ENCODE measurements at regions not wholly inside any gene's neighbourhood (a gene's known extent, or its start where the extent isn't known, plus 50 kb on each side); places are given as distances from the start of the nearest gene placed in this dataset.

- peaks cover 0 to 3% of the 10 kb centered on the region in 2 donors for H3K9me3 ChIP-seq (ENCODE audit: control insufficient read depth in 1 of 2, low read length in 2 of 2)
- H3K27me3 ChIP-seq (ENCODE audit: low read depth, low read length): no peaks in the 10 kb centered on the region
- no peaks in the 10 kb centered on the region for H3K36me3 ChIP-seq (ENCODE audit: control insufficient read depth in 1 of 2, insufficient read depth in 2 of 2, low read length in 2 of 2)
- H3K4me1 ChIP-seq (ENCODE audit: control insufficient read depth in 1 of 2, insufficient read depth in 2 of 2, low read length in 2 of 2): no peaks in the 10 kb centered on the region
- H3K27ac ChIP-seq (ENCODE audit: low read length): no peak overlapping the region
- no peak overlapping the region for H3K4me3 ChIP-seq (ENCODE audit: low read depth in 1 of 2, low read length in 2 of 2)
These were observed 396.1 kb upstream of the MPDZ start for GRCh38 chr9:13675638-13676000.

- no peak overlapping the region for H3K4me3 ChIP-seq (ENCODE audit: low read depth in 1 of 2, low read length in 2 of 2)
- H3K9me3 ChIP-seq (ENCODE audit: control insufficient read depth in 1 of 2, low read length in 2 of 2): no peaks in the 10 kb centered on the region
These were observed 395.6 kb upstream of the MPDZ start for GRCh38 chr9:13674926-13675637.

GRCh38 chr9:13673348-13673747 lies 393.9 kb upstream of the MPDZ start:
- Histone ChIP-seq H3K4me1 (ENCODE audit: control insufficient read depth in 1 of 2, insufficient read depth in 2 of 2, low read length in 2 of 2) (no peaks in the 10 kb centered on the region), H3K27ac (ENCODE audit: low read length) (no peak overlapping the region), H3K36me3 (ENCODE audit: control insufficient read depth in 1 of 2, insufficient read depth in 2 of 2, low read length in 2 of 2) (no peaks in the 10 kb centered on the region), H3K27me3 (ENCODE audit: low read depth, low read length) (no peaks in the 10 kb centered on the region), H3K4me3 (ENCODE audit: low read depth in 1 of 2, low read length in 2 of 2) (no peak overlapping the region), H3K9me3 (ENCODE audit: control insufficient read depth in 1 of 2, low read length in 2 of 2) (peaks cover 1 to 6% of the 10 kb centered on the region in 2 donors)

More at GRCh38 chr9:13674926-13675637, 395.6 kb upstream of the MPDZ start:
- Histone ChIP-seq H3K27ac (ENCODE audit: low read length) (no peak overlapping the region), H3K4me1 (ENCODE audit: control insufficient read depth in 1 of 2, insufficient read depth in 2 of 2, low read length in 2 of 2) (no peaks in the 10 kb centered on the region), H3K27me3 (ENCODE audit: low read depth, low read length) (no peaks in the 10 kb centered on the region), H3K36me3 (ENCODE audit: control insufficient read depth in 1 of 2, insufficient read depth in 2 of 2, low read length in 2 of 2) (no peaks in the 10 kb centered on the region)

GRCh38 chr9:13665418-13666066 lies 386.1 kb upstream of the MPDZ start:
- Histone ChIP-seq H3K4me3 (ENCODE audit: low read depth in 1 of 2, low read length in 2 of 2) (no peak overlapping the region), H3K27ac (ENCODE audit: low read length) (no peak overlapping the region), H3K9me3 (ENCODE audit: control insufficient read depth in 1 of 2, low read length in 2 of 2) (peaks cover 3 to 6% of the 10 kb centered on the region in 2 donors), H3K27me3 (ENCODE audit: low read depth, low read length) (no peaks in the 10 kb centered on the region), H3K4me1 (ENCODE audit: control insufficient read depth in 1 of 2, insufficient read depth in 2 of 2, low read length in 2 of 2) (no peaks in the 10 kb centered on the region), H3K36me3 (ENCODE audit: control insufficient read depth in 1 of 2, insufficient read depth in 2 of 2, low read length in 2 of 2) (no peaks in the 10 kb centered on the region)

GRCh38 chr9:13661014-13661413 lies 381.5 kb upstream of the MPDZ start:
- Histone ChIP-seq H3K4me1 (ENCODE audit: control insufficient read depth in 1 of 2, insufficient read depth in 2 of 2, low read length in 2 of 2) (no peaks in the 10 kb centered on the region), H3K36me3 (ENCODE audit: control insufficient read depth in 1 of 2, insufficient read depth in 2 of 2, low read length in 2 of 2) (no peaks in the 10 kb centered on the region), H3K27me3 (ENCODE audit: low read depth, low read length) (no peaks in the 10 kb centered on the region), H3K27ac (ENCODE audit: low read length) (no peak overlapping the region), H3K4me3 (ENCODE audit: low read depth in 1 of 2, low read length in 2 of 2) (no peak overlapping the region), H3K9me3 (ENCODE audit: control insufficient read depth in 1 of 2, low read length in 2 of 2) (no peaks in the 10 kb centered on the region)

- Histone ChIP-seq H3K4me3 (ENCODE audit: low read depth in 1 of 2, low read length in 2 of 2) (no peak overlapping the region), H3K27me3 (ENCODE audit: low read depth, low read length) (no peaks in the 10 kb centered on the region), H3K4me1 (ENCODE audit: control insufficient read depth in 1 of 2, insufficient read depth in 2 of 2, low read length in 2 of 2) (no peaks in the 10 kb centered on the region), H3K9me3 (ENCODE audit: control insufficient read depth in 1 of 2, low read length in 2 of 2) (peaks cover 0 to 6% of the 10 kb centered on the region in 2 donors), H3K27ac (ENCODE audit: low read length) (no peak overlapping the region), H3K36me3 (ENCODE audit: control insufficient read depth in 1 of 2, insufficient read depth in 2 of 2, low read length in 2 of 2) (no peaks in the 10 kb centered on the region)
These were observed 372.6 kb upstream of the MPDZ start for GRCh38 chr9:13651969-13652663.

GRCh38 chr9:13651526-13651925 lies 372.0 kb upstream of the MPDZ start:
- no peaks in the 10 kb centered on the region for H3K27me3 ChIP-seq (ENCODE audit: low read depth, low read length)
- no peak overlapping the region for H3K4me3 ChIP-seq (ENCODE audit: low read depth in 1 of 2, low read length in 2 of 2)
- H3K36me3 ChIP-seq (ENCODE audit: control insufficient read depth in 1 of 2, insufficient read depth in 2 of 2, low read length in 2 of 2): no peaks in the 10 kb centered on the region
- H3K27ac ChIP-seq (ENCODE audit: low read length): no peak overlapping the region
- H3K4me1 ChIP-seq (ENCODE audit: control insufficient read depth in 1 of 2, insufficient read depth in 2 of 2, low read length in 2 of 2): no peaks in the 10 kb centered on the region
- peaks cover 0 to 6% of the 10 kb centered on the region in 2 donors for H3K9me3 ChIP-seq (ENCODE audit: control insufficient read depth in 1 of 2, low read length in 2 of 2)

- no peak overlapping the region for H3K27ac ChIP-seq (ENCODE audit: low read length)
These were observed 369.2 kb upstream of the MPDZ start for GRCh38 chr9:13648676-13649075.

GRCh38 chr9:13648068-13648467 lies 368.6 kb upstream of the MPDZ start:
- Histone ChIP-seq H3K9me3 (ENCODE audit: control insufficient read depth in 1 of 2, low read length in 2 of 2) (peaks cover 0 to 6% of the 10 kb centered on the region in 2 donors), H3K4me3 (ENCODE audit: low read depth in 1 of 2, low read length in 2 of 2) (no peak overlapping the region), H3K27me3 (ENCODE audit: low read depth, low read length) (no peaks in the 10 kb centered on the region)

More at GRCh38 chr9:13648676-13649075, 369.2 kb upstream of the MPDZ start:
- peaks cover 0 to 6% of the 10 kb centered on the region in 2 donors for H3K9me3 ChIP-seq (ENCODE audit: control insufficient read depth in 1 of 2, low read length in 2 of 2)
- no peak overlapping the region for H3K4me3 ChIP-seq (ENCODE audit: low read depth in 1 of 2, low read length in 2 of 2)
- no peaks in the 10 kb centered on the region for H3K36me3 ChIP-seq (ENCODE audit: control insufficient read depth in 1 of 2, insufficient read depth in 2 of 2, low read length in 2 of 2)
- H3K4me1 ChIP-seq (ENCODE audit: control insufficient read depth in 1 of 2, insufficient read depth in 2 of 2, low read length in 2 of 2): no peaks in the 10 kb centered on the region
- H3K27me3 ChIP-seq (ENCODE audit: low read depth, low read length): no peaks in the 10 kb centered on the region

GRCh38 chr9:13646500-13647021 lies 367.1 kb upstream of the MPDZ start:
- Histone ChIP-seq H3K9me3 (ENCODE audit: control insufficient read depth in 1 of 2, low read length in 2 of 2) (peaks cover 0 to 6% of the 10 kb centered on the region in 2 donors), H3K4me1 (ENCODE audit: control insufficient read depth in 1 of 2, insufficient read depth in 2 of 2, low read length in 2 of 2) (no peaks in the 10 kb centered on the region), H3K36me3 (ENCODE audit: control insufficient read depth in 1 of 2, insufficient read depth in 2 of 2, low read length in 2 of 2) (no peaks in the 10 kb centered on the region), H3K27ac (ENCODE audit: low read length) (no peak overlapping the region), H3K4me3 (ENCODE audit: low read depth in 1 of 2, low read length in 2 of 2) (no peak overlapping the region), H3K27me3 (ENCODE audit: low read depth, low read length) (no peaks in the 10 kb centered on the region)

More at GRCh38 chr9:13648068-13648467, 368.6 kb upstream of the MPDZ start:
- no peaks in the 10 kb centered on the region for H3K4me1 ChIP-seq (ENCODE audit: control insufficient read depth in 1 of 2, insufficient read depth in 2 of 2, low read length in 2 of 2)
- H3K27ac ChIP-seq (ENCODE audit: low read length): no peak overlapping the region
- H3K36me3 ChIP-seq (ENCODE audit: control insufficient read depth in 1 of 2, insufficient read depth in 2 of 2, low read length in 2 of 2): no peaks in the 10 kb centered on the region

GRCh38 chr9:13645557-13645956 lies 366.1 kb upstream of the MPDZ start:
- Histone ChIP-seq H3K9me3 (ENCODE audit: control insufficient read depth in 1 of 2, low read length in 2 of 2) (peaks cover 0 to 6% of the 10 kb centered on the region in 2 donors), H3K36me3 (ENCODE audit: control insufficient read depth in 1 of 2, insufficient read depth in 2 of 2, low read length in 2 of 2) (no peaks in the 10 kb centered on the region), H3K4me3 (ENCODE audit: low read depth in 1 of 2, low read length in 2 of 2) (no peak overlapping the region), H3K27me3 (ENCODE audit: low read depth, low read length) (no peaks in the 10 kb centered on the region), H3K27ac (ENCODE audit: low read length) (no peak overlapping the region), H3K4me1 (ENCODE audit: control insufficient read depth in 1 of 2, insufficient read depth in 2 of 2, low read length in 2 of 2) (no peaks in the 10 kb centered on the region)

All from muscle layer of duodenum (tissue), 2 donors.